CD14-positive monocyte (primary cell): ENCODE measurements at regions not wholly inside any gene's neighbourhood (a gene's known extent, or its start where the extent isn't known, plus 50 kb on each side); places are given as distances from the start of the nearest gene placed in this dataset.
A peak's percentile ranks its signal among the peaks of the same experiment; 100 is the strongest.
"Not testable (repeated sequence)": the region's sequence is repeated elsewhere in the genome, so short reads cannot be mapped to it uniquely, and the experiment has no call there.

ENCODE experiments used
- DNase-seq, 3 donors: peaks; one replicate each; pipeline ENCODE4 v3.0.0-alpha.2; 2011 to 2022
- H2AFZ ChIP-seq: 2 replicates; pipeline ENCODE4 v1.6.0; 2012; ENCODE audit warnings: mild to moderate bottlenecking, low read depth, low read length, inconsistent platforms; ENCODE audit not compliant: insufficient read depth, poor library complexity, severe bottlenecking
- H3K27ac ChIP-seq, 2 donors: 1 replicate in 1 of 2; 2 replicates in 1 of 2; pipeline ENCODE4 v1.5.1; 2012 to 2013; ENCODE audit warnings: low read length in 2 of 2, control low read depth in 1 of 2, inconsistent platforms in 1 of 2, low read depth in 1 of 2, mild to moderate bottlenecking in 1 of 2
- H3K27me3 ChIP-seq, 2 donors: one replicate each; pipeline versions ENCODE4 v1.6.0 to v1.6.1; 2011 to 2013; ENCODE audit warnings: low read length in 2 of 2; ENCODE audit not compliant: control insufficient read depth in 2 of 2, insufficient read depth in 2 of 2
- H3K36me3 ChIP-seq, 2 donors: replicated peaks in 1 of 2; 1 replicate in 1 of 2; 2 replicates in 1 of 2; pipeline versions ENCODE4 v1.5.1 to v1.6.1; 2012 to 2013; ENCODE audit warnings: low read length in 2 of 2, control low read depth in 1 of 2, inconsistent platforms in 1 of 2, mild to moderate bottlenecking in 1 of 2; ENCODE audit not compliant: insufficient read depth in 2 of 2, control insufficient read depth in 1 of 2
- H3K4me1 ChIP-seq, 2 donors: 1 replicate in 1 of 2; 2 replicates in 1 of 2; pipeline versions ENCODE4 v1.5.1 to v1.6.1; 2012 to 2013; ENCODE audit warnings: low read length in 2 of 2, control low read depth in 1 of 2, inconsistent platforms in 1 of 2, mild to moderate bottlenecking in 1 of 2, moderate library complexity in 1 of 2; ENCODE audit not compliant: insufficient read depth in 2 of 2, control insufficient read depth in 1 of 2
- H3K4me2 ChIP-seq: replicated peaks from 2 replicates; pipeline ENCODE3; 2012; ENCODE audit warnings: low read length, moderate library complexity, mild to moderate bottlenecking; ENCODE audit not compliant: poor library complexity, severe bottlenecking; ENCODE audit errors: extremely low read depth
- H3K4me3 ChIP-seq, 3 experiments: fragments of 200-600 bp in 1 of 3; sonication (generic) in 1 of 3; replicated peaks in 1 of 3; 1 replicate in 2 of 3; 2 replicates in 1 of 3; pipeline ENCODE4 v1.5.1; 2011 to 2013; ENCODE audit warnings: low read length in 3 of 3, mild to moderate bottlenecking in 3 of 3, control low read depth in 2 of 3, low read depth in 2 of 3, inconsistent platforms in 1 of 3, moderate library complexity in 1 of 3
- H3K79me2 ChIP-seq: 2 replicates; pipeline ENCODE4 v1.6.0; 2012; ENCODE audit warnings: mild to moderate bottlenecking, control low read depth, inconsistent platforms, low read length, moderate library complexity; ENCODE audit not compliant: insufficient read depth
- H3K9ac ChIP-seq: 2 replicates; pipeline ENCODE4 v1.6.0; 2017; ENCODE audit warnings: low read length, mild to moderate bottlenecking; ENCODE audit not compliant: insufficient read depth, poor library complexity, severe bottlenecking
- H3K9me3 ChIP-seq, 2 donors: replicated peaks in 1 of 2; 1 replicate in 1 of 2; 2 replicates in 1 of 2; pipeline versions ENCODE4 v1.5.1 to v1.6.1; 2012 to 2013; ENCODE audit warnings: low read length in 2 of 2, control low read depth in 1 of 2; ENCODE audit not compliant: control insufficient read depth in 1 of 2, insufficient read depth in 1 of 2
- H4K20me1 ChIP-seq: 2 replicates; pipeline ENCODE4 v1.6.0; 2012; ENCODE audit warnings: mild to moderate bottlenecking, low read length, control low read depth, moderate library complexity; ENCODE audit not compliant: insufficient read depth
- H3K27ac Mint-ChIP-seq, 7 donors: one replicate each; pipeline ENCODE4 v1.8.0; 2020; ENCODE audit warnings: mild to moderate bottlenecking in 7 of 7, mixed read lengths in 7 of 7, moderate library complexity in 6 of 7, inconsistent platforms in 2 of 7
- H3K27me3 Mint-ChIP-seq, 3 donors: one replicate each; pipeline ENCODE4 v1.8.0; 2021 to 2022; ENCODE audit warnings: low read depth in 3 of 3, mild to moderate bottlenecking in 3 of 3, mixed read lengths in 3 of 3, moderate library complexity in 3 of 3, inconsistent platforms in 1 of 3
- H3K36me3 Mint-ChIP-seq, 2 donors: one replicate each; pipeline ENCODE4 v1.8.0; 2020; ENCODE audit warnings: mixed read lengths in 2 of 2, inconsistent platforms in 1 of 2, mild to moderate bottlenecking in 1 of 2
- H3K4me1 Mint-ChIP-seq: one replicate; pipeline ENCODE4 v1.8.0; 2020; ENCODE audit warnings: mild to moderate bottlenecking, mixed read lengths
- H3K4me3 Mint-ChIP-seq, 2 donors: one replicate each; pipeline ENCODE4 v1.8.0; 2020; ENCODE audit warnings: mild to moderate bottlenecking in 2 of 2, mixed read lengths in 2 of 2, moderate library complexity in 1 of 2
- H3K9me3 Mint-ChIP-seq, 7 donors: one replicate each; pipeline ENCODE4 v1.8.0; 2020 to 2022; ENCODE audit warnings: mixed read lengths in 7 of 7, mild to moderate bottlenecking in 6 of 7, moderate library complexity in 6 of 7, inconsistent platforms in 2 of 7
- WGBS: methylation state at CpG from one replicate; pipeline ENCODE4 v1.1.5; 2013; ENCODE audit warnings: missing lambda C conversion rate; ENCODE audit not compliant: insufficient coverage; 5-methylcytosine and 5-hydroxymethylcytosine counted together
- intact Hi-C, 2 donors: fragments of 100-400 bp; cut with micrococcal nuclease; formaldehyde crosslinking; loops; one replicate each; pipeline versions ENCODE4 v1.15.0 to v1.15.1; 2023
- TF ChIP-seq, protein P1 (sequence below): fragments of 200-600 bp; IDR thresholded peaks from one replicate; pipeline ENCODE4 v1.8.0; 2022; ENCODE audit warnings: antibody characterized with exemption, mild to moderate bottlenecking

DNA sequence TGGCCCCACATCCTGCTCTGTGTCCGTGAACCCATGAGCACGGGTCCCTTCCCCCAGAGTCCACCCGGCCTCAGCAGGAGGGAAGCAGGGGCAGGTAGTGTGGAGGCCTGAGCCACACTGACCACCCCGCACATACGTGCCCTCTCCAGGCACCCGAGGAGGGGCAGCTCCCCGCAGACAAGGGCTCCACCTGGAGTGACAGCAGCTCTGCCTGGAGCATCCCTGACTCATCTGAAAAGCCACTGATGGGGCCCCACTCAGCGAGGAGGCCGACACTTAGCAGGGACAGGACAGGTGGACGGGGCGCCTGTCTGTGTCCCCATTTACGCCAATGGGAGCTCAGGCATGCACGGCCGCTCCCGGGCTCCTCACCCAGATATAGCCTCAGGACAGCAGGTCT lies 237.6 kb upstream of the SFSWAP start:
- H3K4me2 ChIP-seq: no peak overlapping the region
- H3K9me3 Mint-ChIP-seq: peaks cover 0 to 1% (median 0%) of the 10 kb centered on the region in 7 donors
- no peak overlapping the region for H3K9ac ChIP-seq
- no peaks in the 10 kb centered on the region for H3K79me2 ChIP-seq
- no peaks in the 10 kb centered on the region for H3K27me3 ChIP-seq
- TF ChIP-seq, protein P1, sequence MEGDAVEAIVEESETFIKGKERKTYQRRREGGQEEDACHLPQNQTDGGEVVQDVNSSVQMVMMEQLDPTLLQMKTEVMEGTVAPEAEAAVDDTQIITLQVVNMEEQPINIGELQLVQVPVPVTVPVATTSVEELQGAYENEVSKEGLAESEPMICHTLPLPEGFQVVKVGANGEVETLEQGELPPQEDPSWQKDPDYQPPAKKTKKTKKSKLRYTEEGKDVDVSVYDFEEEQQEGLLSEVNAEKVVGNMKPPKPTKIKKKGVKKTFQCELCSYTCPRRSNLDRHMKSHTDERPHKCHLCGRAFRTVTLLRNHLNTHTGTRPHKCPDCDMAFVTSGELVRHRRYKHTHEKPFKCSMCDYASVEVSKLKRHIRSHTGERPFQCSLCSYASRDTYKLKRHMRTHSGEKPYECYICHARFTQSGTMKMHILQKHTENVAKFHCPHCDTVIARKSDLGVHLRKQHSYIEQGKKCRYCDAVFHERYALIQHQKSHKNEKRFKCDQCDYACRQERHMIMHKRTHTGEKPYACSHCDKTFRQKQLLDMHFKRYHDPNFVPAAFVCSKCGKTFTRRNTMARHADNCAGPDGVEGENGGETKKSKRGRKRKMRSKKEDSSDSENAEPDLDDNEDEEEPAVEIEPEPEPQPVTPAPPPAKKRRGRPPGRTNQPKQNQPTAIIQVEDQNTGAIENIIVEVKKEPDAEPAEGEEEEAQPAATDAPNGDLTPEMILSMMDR: no peak
- 84% methylated on average over 15 of the region's 15 CpGs for WGBS
- H3K4me3 ChIP-seq: no peak overlapping the region
- no peaks in the 10 kb centered on the region for H3K27me3 Mint-ChIP-seq
- no peaks in the 10 kb centered on the region for H3K36me3 ChIP-seq
- no peak overlapping the region for H2AFZ ChIP-seq
- H4K20me1 ChIP-seq: no peaks in the 10 kb centered on the region
- no peak overlapping the region for H3K27ac Mint-ChIP-seq
- no peak for DNase-seq
- H3K27ac ChIP-seq: no peak overlapping the region
- H3K36me3 Mint-ChIP-seq: no peaks in the 10 kb centered on the region
- H3K4me1 ChIP-seq: no peaks in the 10 kb centered on the region
- H3K9me3 ChIP-seq: no peaks in the 10 kb centered on the region
- H3K4me1 Mint-ChIP-seq: peaks cover 7% of the 10 kb centered on the region
- no peak overlapping the region for H3K4me3 Mint-ChIP-seq
- intact Hi-C loops: no loop called here

DNA sequence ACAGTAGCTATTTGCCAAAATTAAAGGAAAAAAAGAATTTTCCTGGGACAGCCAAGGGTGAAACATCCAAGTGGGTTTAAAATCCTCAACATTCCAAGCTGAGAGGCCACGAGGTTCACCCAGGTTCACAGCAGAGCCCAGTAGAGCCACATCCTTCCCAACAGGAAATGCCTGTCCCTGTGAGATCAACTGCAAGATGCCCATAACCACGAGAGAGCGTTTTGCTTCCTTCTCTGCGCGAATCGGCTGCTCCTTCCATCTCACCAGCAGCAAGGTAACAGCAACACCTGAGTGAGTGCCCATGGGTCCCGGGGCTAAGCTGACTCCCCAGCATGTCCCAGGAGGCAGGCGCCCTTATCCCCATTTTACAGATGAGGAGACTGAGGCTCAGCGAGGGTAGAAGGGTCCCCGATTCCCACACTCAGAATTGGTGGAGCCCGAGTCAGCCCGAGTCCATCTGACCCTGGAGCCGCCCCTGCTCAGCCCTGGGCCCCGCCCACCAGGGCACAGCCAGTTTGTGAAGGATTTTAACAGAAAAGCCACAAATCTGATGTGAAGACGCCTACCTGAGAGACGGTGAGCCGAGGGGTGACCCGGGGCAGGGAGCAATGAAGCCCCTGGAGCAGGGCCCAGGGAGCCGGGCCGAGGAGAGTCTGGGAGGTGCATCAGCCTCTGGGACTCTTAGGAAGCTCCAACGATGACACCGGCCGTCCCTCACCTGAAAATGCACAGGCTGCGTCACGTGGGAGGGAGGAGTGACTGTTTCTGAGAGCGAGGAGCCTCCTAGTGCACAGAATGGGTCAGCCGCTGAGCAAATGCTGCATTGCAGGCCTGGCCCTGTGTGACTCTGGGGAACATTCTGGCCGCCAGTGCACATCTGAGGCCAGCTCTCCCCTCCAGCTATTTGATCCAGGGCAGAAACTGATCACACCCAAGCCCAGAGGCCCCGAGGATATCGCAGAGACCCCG lies 236.9 kb upstream of the SFSWAP start:
- H3K36me3 Mint-ChIP-seq: no peaks in the 10 kb centered on the region
- 53% methylated on average over 27 of the region's 31 CpGs for WGBS
- Histone ChIP-seq H3K36me3 (no peaks in the 10 kb centered on the region), H3K4me2 (no peak overlapping the region), H3K4me3 (no peak overlapping the region), H3K27me3 (no peaks in the 10 kb centered on the region), H3K4me1 (no peaks in the 10 kb centered on the region), H3K27ac (no peak overlapping the region), H2AFZ (peak overlapping the region; percentile 53), H3K9me3 (no peaks in the 10 kb centered on the region), H3K9ac (no peak overlapping the region), H4K20me1 (no peaks in the 10 kb centered on the region), H3K79me2 (no peaks in the 10 kb centered on the region)
- no peak for DNase-seq
- H3K9me3 Mint-ChIP-seq: peaks cover 0 to 1% (median 0%) of the 10 kb centered on the region in 7 donors
- H3K27me3 Mint-ChIP-seq: no peaks in the 10 kb centered on the region
- peak overlapping the region in 1 of 2 donors; percentile 7 for H3K4me3 Mint-ChIP-seq
- intact Hi-C loops: no loop called here
- H3K4me1 Mint-ChIP-seq: peaks cover 7% of the 10 kb centered on the region
- H3K27ac Mint-ChIP-seq: no peak overlapping the region
- TF ChIP-seq, protein P1: no peak

DNA sequence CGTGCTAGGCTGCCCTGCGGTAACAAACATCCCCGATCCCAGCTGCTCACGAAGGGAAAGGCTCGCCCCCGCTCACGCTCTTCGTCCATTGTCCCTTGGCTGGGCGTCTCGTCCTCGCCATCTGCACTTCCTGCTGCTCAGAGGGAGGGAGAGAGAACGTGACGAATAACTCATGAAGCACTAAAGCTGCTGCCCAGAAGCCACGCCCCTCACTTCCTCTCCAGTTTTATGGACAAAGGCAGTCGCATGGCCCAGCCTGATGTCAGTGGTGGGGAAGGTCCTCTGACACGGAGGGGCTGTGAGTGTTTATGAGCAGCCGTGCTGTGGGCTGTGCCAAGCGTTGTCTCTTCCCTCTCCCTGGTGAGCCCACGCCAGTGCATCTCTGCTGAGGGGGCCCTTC lies 235.9 kb upstream of the SFSWAP start:
- H3K9me3 Mint-ChIP-seq, H3K4me3 Mint-ChIP-seq, H3K27me3 Mint-ChIP-seq, H2AFZ ChIP-seq, H4K20me1 ChIP-seq, intact Hi-C loops, H3K9ac ChIP-seq, H3K27me3 ChIP-seq, H3K4me3 ChIP-seq, H3K4me2 ChIP-seq, H3K27ac Mint-ChIP-seq, H3K36me3 Mint-ChIP-seq, H3K9me3 ChIP-seq, H3K79me2 ChIP-seq, DNase-seq, H3K4me1 Mint-ChIP-seq, H3K4me1 ChIP-seq, H3K27ac ChIP-seq, H3K36me3 ChIP-seq: not testable (repeated sequence)
- WGBS: no CpG with 5 or more reads among the region's 19 CpGs
